ENCODE measurements at regions not wholly inside any gene's neighbourhood (a gene's known extent, or its start where the extent isn't known, plus 50 kb on each side); places are given as distances from the start of the nearest gene placed in this dataset.
"Not testable (repeated sequence)": the region's sequence is repeated elsewhere in the genome, so short reads cannot be mapped to it uniquely, and the experiment has no call there.

- Mint-ChIP-seq H3K4me1 (no peaks in the 10 kb centered on the region), H3K27me3 (peaks cover 1% of the 10 kb centered on the region), H3K27ac (no peak overlapping the region), H3K9me3 (no peaks in the 10 kb centered on the region), H3K4me3 (no peak overlapping the region), H3K36me3 (ENCODE audit: low read depth) (no peaks in the 10 kb centered on the region)
- ChIA-PET POLR2A (no interaction called here), CTCF (no interaction called here)
- DNase-seq = no peak
These were observed 188.9 kb upstream of the ATP10A start for GRCh38 chr15:26051761-26052675.

- Mint-ChIP-seq H3K27me3 (peaks cover 1% of the 10 kb centered on the region), H3K9me3 (no peaks in the 10 kb centered on the region), H3K4me1 (no peaks in the 10 kb centered on the region), H3K36me3 (ENCODE audit: low read depth) (no peaks in the 10 kb centered on the region), H3K27ac (no peak overlapping the region), H3K4me3 (no peak overlapping the region)
- no peak for DNase-seq
- CTCF ChIA-PET = no interaction called here
- POLR2A ChIA-PET = no interaction called here
These were observed 187.9 kb upstream of the ATP10A start for GRCh38 chr15:26050984-26051383.

GRCh38 chr15:26049900-26050657 lies 187.0 kb upstream of the ATP10A start:
- Mint-ChIP-seq H3K27ac (no peak overlapping the region), H3K9me3 (no peaks in the 10 kb centered on the region), H3K36me3 (ENCODE audit: low read depth) (no peaks in the 10 kb centered on the region), H3K4me1 (no peaks in the 10 kb centered on the region), H3K4me3 (no peak overlapping the region), H3K27me3 (peaks cover 1% of the 10 kb centered on the region)
- ChIA-PET POLR2A (no interaction called here), CTCF (no interaction called here)
- no peak for DNase-seq

- H3K4me3 Mint-ChIP-seq = no peak overlapping the region
- no peaks in the 10 kb centered on the region for H3K9me3 Mint-ChIP-seq
- peaks cover 3% of the 10 kb centered on the region for H3K27me3 Mint-ChIP-seq
- no peak for DNase-seq
- no peak overlapping the region for H3K27ac Mint-ChIP-seq
- CTCF ChIA-PET = no interaction called here
- H3K4me1 Mint-ChIP-seq = no peaks in the 10 kb centered on the region
- no peaks in the 10 kb centered on the region for H3K36me3 Mint-ChIP-seq (ENCODE audit: low read depth)
- POLR2A ChIA-PET = no interaction called here
These were observed 185.5 kb upstream of the ATP10A start for GRCh38 chr15:26048669-26049068.

GRCh38 chr15:26045516-26045915 lies 182.4 kb upstream of the ATP10A start:
- no peaks in the 10 kb centered on the region for H3K9me3 Mint-ChIP-seq
- H3K27ac Mint-ChIP-seq = no peak overlapping the region
- H3K4me1 Mint-ChIP-seq = no peaks in the 10 kb centered on the region
- no peak for DNase-seq
- no peaks in the 10 kb centered on the region for H3K36me3 Mint-ChIP-seq (ENCODE audit: low read depth)
- CTCF ChIA-PET = no interaction called here
- POLR2A ChIA-PET = no interaction called here
- no peak overlapping the region for H3K4me3 Mint-ChIP-seq
- H3K27me3 Mint-ChIP-seq = peaks cover 10% of the 10 kb centered on the region

- no peaks in the 10 kb centered on the region for H3K36me3 Mint-ChIP-seq (ENCODE audit: low read depth)
- DNase-seq = no peak
- H3K27me3 Mint-ChIP-seq = peaks cover 15% of the 10 kb centered on the region
- no peak overlapping the region for H3K4me3 Mint-ChIP-seq
- no peak overlapping the region for H3K27ac Mint-ChIP-seq
- H3K9me3 Mint-ChIP-seq = no peaks in the 10 kb centered on the region
- ChIA-PET CTCF (no interaction called here), POLR2A (no interaction called here)
- no peaks in the 10 kb centered on the region for H3K4me1 Mint-ChIP-seq
These were observed 179.9 kb upstream of the ATP10A start for GRCh38 chr15:26043018-26043417.

- H3K9me3 Mint-ChIP-seq = no peaks in the 10 kb centered on the region
- DNase-seq = no peak
- peaks cover 12% of the 10 kb centered on the region for H3K27me3 Mint-ChIP-seq
- no peak overlapping the region for H3K27ac Mint-ChIP-seq
- CTCF ChIA-PET = no interaction called here
- H3K36me3 Mint-ChIP-seq (ENCODE audit: low read depth) = no peaks in the 10 kb centered on the region
- no peak overlapping the region for H3K4me3 Mint-ChIP-seq
- H3K4me1 Mint-ChIP-seq = no peaks in the 10 kb centered on the region
- POLR2A ChIA-PET = interaction anchor here (0.6 kb wide), 1 partner anchor 98 kb away, joined by 4 read pairs; no protein-coding TSS in a partner anchor
These were observed 175.6 kb upstream of the ATP10A start for GRCh38 chr15:26038693-26039092.

GRCh38 chr15:26037369-26037768 lies 174.2 kb upstream of the ATP10A start:
- Mint-ChIP-seq H3K4me3 (no peak overlapping the region), H3K9me3 (no peaks in the 10 kb centered on the region), H3K36me3 (ENCODE audit: low read depth) (no peaks in the 10 kb centered on the region), H3K27ac (no peak overlapping the region), H3K4me1 (no peaks in the 10 kb centered on the region), H3K27me3 (peaks cover 14% of the 10 kb centered on the region)
- CTCF ChIA-PET = interaction anchor here (1.0 kb wide), 1 partner anchor 32 kb away, joined by 3 read pairs; no protein-coding TSS in a partner anchor
- POLR2A ChIA-PET = no interaction called here
- DNase-seq = no peak

GRCh38 chr15:26033493-26033892 lies 170.4 kb upstream of the ATP10A start:
- H3K9me3 Mint-ChIP-seq = no peaks in the 10 kb centered on the region
- no peaks in the 10 kb centered on the region for H3K36me3 Mint-ChIP-seq (ENCODE audit: low read depth)
- no peak overlapping the region for H3K27ac Mint-ChIP-seq
- peaks cover 2% of the 10 kb centered on the region for H3K27me3 Mint-ChIP-seq
- ChIA-PET POLR2A (no interaction called here), CTCF (no interaction called here)
- no peaks in the 10 kb centered on the region for H3K4me1 Mint-ChIP-seq
- no peak overlapping the region for H3K4me3 Mint-ChIP-seq
- DNase-seq = no peak

GRCh38 chr15:26032162-26032846 lies 169.2 kb upstream of the ATP10A start:
- Mint-ChIP-seq H3K4me1 (no peaks in the 10 kb centered on the region), H3K27ac (no peak overlapping the region), H3K36me3 (ENCODE audit: low read depth) (no peaks in the 10 kb centered on the region), H3K27me3 (peaks cover 2% of the 10 kb centered on the region), H3K4me3 (no peak overlapping the region), H3K9me3 (no peaks in the 10 kb centered on the region)
- ChIA-PET CTCF (interaction anchor here (0.6 to 1.3 kb wide), 2 partner anchors 10 to 212 kb away, joined by 3 read pairs; no protein-coding TSS in a partner anchor), POLR2A (interaction anchor here (0.7 kb wide), 1 partner anchor 1088 kb away, joined by 5 read pairs; no protein-coding TSS in a partner anchor)
- DNase-seq = no peak

- H3K4me1 Mint-ChIP-seq; H3K36me3 Mint-ChIP-seq (ENCODE audit: low read depth); H3K27ac Mint-ChIP-seq; CTCF ChIA-PET; H3K4me3 Mint-ChIP-seq; H3K9me3 Mint-ChIP-seq; DNase-seq; POLR2A ChIA-PET; H3K27me3 Mint-ChIP-seq: not testable (repeated sequence)
These were observed 166.5 kb upstream of the ATP10A start for GRCh38 chr15:26029586-26029985.

GRCh38 chr15:26029146-26029545 lies 166.0 kb upstream of the ATP10A start:
- no peaks in the 10 kb centered on the region for H3K36me3 Mint-ChIP-seq (ENCODE audit: low read depth)
- no peak for DNase-seq
- H3K9me3 Mint-ChIP-seq = no peaks in the 10 kb centered on the region
- peaks cover 2% of the 10 kb centered on the region for H3K27me3 Mint-ChIP-seq
- no peak overlapping the region for H3K4me3 Mint-ChIP-seq
- no peak overlapping the region for H3K27ac Mint-ChIP-seq
- H3K4me1 Mint-ChIP-seq = no peaks in the 10 kb centered on the region
- ChIA-PET POLR2A (no interaction called here), CTCF (interaction anchor here (0.6 kb wide), 1 partner anchor 1228 kb away, joined by 4 read pairs; no protein-coding TSS in a partner anchor)
